HUES48 (cell line): ENCODE measurements at regions not wholly inside any gene's neighbourhood (a gene's known extent, or its start where the extent isn't known, plus 50 kb on each side); places are given as distances from the start of the nearest gene placed in this dataset.

Source experiments
- H3K27ac ChIP-seq: one replicate; pipeline ENCODE4 v1.7.0; 2013; ENCODE audit warnings: low read depth, low read length, inconsistent platforms
- H3K27me3 ChIP-seq: 2 replicates; pipeline ENCODE4 v1.6.1; 2013; ENCODE audit warnings: mild to moderate bottlenecking, low read length; ENCODE audit not compliant: control insufficient read depth, insufficient read depth
- H3K36me3 ChIP-seq: 2 replicates; pipeline ENCODE4 v1.6.1; 2013; ENCODE audit warnings: low read length; ENCODE audit not compliant: control insufficient read depth, insufficient read depth
- H3K4me1 ChIP-seq: 2 replicates; pipeline ENCODE4 v1.6.1; 2013; ENCODE audit warnings: mild to moderate bottlenecking, low read length; ENCODE audit not compliant: control insufficient read depth, insufficient read depth
- H3K4me3 ChIP-seq: 2 replicates; pipeline ENCODE4 v1.5.1; 2013; ENCODE audit warnings: mild to moderate bottlenecking, low read depth, low read length
- H3K9ac ChIP-seq: 2 replicates; pipeline ENCODE4 v1.6.1; 2013; ENCODE audit warnings: mild to moderate bottlenecking, low read depth, low read length, moderate library complexity
- H3K9me3 ChIP-seq: 2 replicates; pipeline ENCODE4 v1.6.1; 2013; ENCODE audit warnings: low read length; ENCODE audit not compliant: control insufficient read depth, insufficient read depth

DNA sequence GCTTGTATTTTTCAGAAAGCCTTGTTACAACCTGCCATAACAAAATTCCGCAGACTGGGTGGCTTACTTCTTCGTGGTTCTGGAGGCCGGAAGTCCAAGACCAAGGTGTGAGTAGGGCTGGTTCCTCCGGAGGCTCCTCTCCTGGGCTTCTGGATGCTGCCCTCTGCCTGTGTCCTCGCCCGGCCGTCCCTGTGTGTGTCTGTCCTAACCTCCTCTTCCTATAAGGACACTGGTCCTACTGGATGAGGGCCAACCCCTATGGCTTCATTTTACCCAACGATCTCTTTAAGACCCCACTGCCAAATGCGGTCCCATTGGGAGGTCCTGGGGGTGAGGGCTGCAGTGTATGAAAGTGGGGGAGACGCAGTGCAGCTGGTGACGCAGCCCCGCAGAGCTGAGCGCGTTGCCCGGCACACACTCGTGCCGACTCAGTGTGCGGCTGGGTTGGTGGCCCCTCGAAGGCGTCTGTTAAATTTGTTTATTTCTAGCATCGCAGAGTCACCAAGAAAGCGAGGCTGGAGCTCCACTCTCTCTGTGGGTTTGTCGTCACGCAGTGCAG, 116.7 kb downstream of the SOX1 start:
- H3K4me1 ChIP-seq, result no peaks in the 10 kb centered on the region
- H3K27ac ChIP-seq, result no peak overlapping the region
- no peaks in the 10 kb centered on the region for H3K9me3 ChIP-seq
- H3K4me3 ChIP-seq, result no peak overlapping the region
- H3K27me3 ChIP-seq, result no peaks in the 10 kb centered on the region
- H3K36me3 ChIP-seq, result no peaks in the 10 kb centered on the region
- H3K9ac ChIP-seq, result no peak overlapping the region

DNA sequence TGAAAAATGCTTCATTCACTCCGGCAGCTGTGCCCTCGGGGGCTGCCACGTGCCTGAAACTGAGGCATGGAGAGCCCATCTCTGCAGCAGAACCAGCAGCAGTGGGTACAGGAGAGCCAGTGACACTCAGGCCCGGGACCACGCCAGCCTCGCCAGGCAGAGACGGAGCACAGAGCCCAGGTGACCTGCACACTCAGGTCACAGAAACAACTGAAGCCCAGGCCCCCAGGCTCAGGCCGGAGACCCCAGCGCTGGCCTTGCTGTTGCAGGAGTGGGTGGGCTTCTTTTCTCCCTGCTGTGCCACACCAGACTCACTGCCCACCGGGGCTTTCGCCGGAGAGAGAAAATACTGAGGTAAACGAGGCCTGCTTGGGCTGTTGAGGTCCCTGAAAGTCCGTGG, 117.3 kb downstream of the SOX1 start:
- no peaks in the 10 kb centered on the region for H3K9me3 ChIP-seq
- H3K4me3 ChIP-seq, result no peak overlapping the region
- H3K4me1 ChIP-seq, result no peaks in the 10 kb centered on the region
- H3K9ac ChIP-seq, result no peak overlapping the region
- H3K27ac ChIP-seq, result no peak overlapping the region
- H3K27me3 ChIP-seq, result no peaks in the 10 kb centered on the region
- no peaks in the 10 kb centered on the region for H3K36me3 ChIP-seq

GRCh38 chr13:112184851-112185371, 118.0 kb downstream of the SOX1 start:
- H3K4me1 ChIP-seq, result no peaks in the 10 kb centered on the region
- no peaks in the 10 kb centered on the region for H3K9me3 ChIP-seq
- no peaks in the 10 kb centered on the region for H3K27me3 ChIP-seq
- H3K36me3 ChIP-seq, result no peaks in the 10 kb centered on the region
- no peak overlapping the region for H3K4me3 ChIP-seq
- H3K9ac ChIP-seq, result no peak overlapping the region
- H3K27ac ChIP-seq, result no peak overlapping the region

- Histone ChIP-seq H3K9ac (no peak overlapping the region), H3K9me3 (no peaks in the 10 kb centered on the region), H3K36me3 (no peaks in the 10 kb centered on the region), H3K27me3 (no peaks in the 10 kb centered on the region), H3K27ac (no peak overlapping the region), H3K4me1 (no peaks in the 10 kb centered on the region), H3K4me3 (no peak overlapping the region)
Observed at GRCh38 chr13:112185466-112185865, 118.5 kb downstream of the SOX1 start.

DNA sequence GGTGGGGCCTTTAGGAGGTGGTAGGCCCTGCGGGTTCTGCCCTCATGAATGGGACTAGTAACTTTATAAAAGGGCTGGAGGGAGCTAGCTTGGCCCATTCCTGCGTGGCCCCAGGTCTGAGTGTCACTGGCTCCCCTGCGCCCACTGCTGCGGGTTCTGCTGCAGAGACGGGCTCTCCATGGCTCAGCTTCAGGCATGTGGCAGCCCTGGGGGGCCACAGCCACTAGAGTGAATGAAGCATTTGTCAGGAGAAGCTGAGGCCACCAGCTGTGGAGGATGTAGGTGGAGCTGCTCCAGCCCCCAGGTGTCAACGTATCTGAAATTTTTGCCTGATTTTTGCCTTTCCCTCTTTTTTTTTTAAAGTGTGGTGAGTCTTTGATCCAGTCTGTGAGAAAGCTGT, 119.1 kb downstream of the SOX1 start:
- Histone ChIP-seq H3K36me3 (no peaks in the 10 kb centered on the region), H3K9me3 (no peaks in the 10 kb centered on the region), H3K27me3 (no peaks in the 10 kb centered on the region), H3K9ac (no peak overlapping the region), H3K27ac (no peak overlapping the region), H3K4me1 (no peaks in the 10 kb centered on the region), H3K4me3 (no peak overlapping the region)

- no peak overlapping the region for H3K9ac ChIP-seq
- H3K9me3 ChIP-seq, result 0 out of 2 replicates have a peak, but pooled peaks cover 9% of the 10 kb centered on the region
- H3K4me1 ChIP-seq, result no peaks in the 10 kb centered on the region
- no peaks in the 10 kb centered on the region for H3K27me3 ChIP-seq
- no peaks in the 10 kb centered on the region for H3K36me3 ChIP-seq
- no peak overlapping the region for H3K4me3 ChIP-seq
- H3K27ac ChIP-seq, result no peak overlapping the region
Observed at GRCh38 chr13:112187527-112188297, 120.8 kb downstream of the SOX1 start.

DNA sequence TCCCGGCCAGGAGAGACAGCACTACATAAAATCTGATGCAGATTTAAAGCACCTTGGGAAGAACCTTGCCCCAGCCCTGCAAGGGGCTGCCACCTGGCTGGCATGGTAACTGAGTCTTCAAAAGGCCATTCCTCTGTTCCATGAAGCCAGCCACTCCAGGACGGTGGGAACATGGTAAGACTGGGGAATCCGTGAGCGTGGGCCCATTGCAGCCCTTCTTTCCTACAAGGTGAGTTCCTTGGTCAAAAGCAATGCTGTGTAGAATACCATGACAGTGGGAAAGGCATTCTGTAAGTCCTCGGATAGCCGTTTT, 121.3 kb downstream of the SOX1 start:
- Histone ChIP-seq H3K27ac (no peak overlapping the region), H3K36me3 (no peaks in the 10 kb centered on the region), H3K9me3 (0 out of 2 replicates have a peak, but pooled peaks cover 9% of the 10 kb centered on the region), H3K9ac (no peak overlapping the region), H3K4me1 (no peaks in the 10 kb centered on the region), H3K4me3 (no peak overlapping the region), H3K27me3 (no peaks in the 10 kb centered on the region)

DNA sequence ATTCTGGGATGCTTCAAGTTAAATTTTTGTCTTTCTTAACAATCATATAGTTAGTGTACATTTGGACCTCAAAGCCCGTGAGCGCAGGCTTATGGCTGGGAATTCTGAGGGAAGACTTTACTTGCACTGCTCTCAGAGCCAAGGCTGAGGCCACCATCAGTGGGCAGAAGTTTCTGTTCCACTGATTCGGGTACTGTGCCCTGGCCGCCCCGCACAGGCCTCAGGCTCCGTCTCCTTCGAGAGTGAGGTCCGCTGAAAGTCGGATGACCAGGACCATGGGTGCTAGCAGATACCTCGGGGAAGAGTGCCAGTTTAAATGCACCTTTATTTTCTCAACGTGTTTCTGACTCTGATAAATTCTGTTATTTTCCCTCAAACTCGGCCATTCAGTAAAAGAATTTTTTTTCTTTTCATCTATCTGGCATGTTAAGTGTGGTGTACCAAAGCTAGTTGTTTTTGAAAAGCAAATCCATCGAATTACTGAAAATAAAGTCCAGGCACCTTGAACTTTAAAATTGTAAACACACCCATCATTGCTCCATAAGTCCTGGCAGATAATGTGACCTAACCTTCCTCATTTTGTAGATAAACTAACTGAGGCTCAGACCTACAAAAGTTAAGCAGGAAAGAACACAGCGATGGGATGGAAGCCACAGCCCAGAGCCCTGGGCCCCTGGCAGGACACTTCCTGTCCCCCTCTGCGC, 126.7 kb downstream of the SOX1 start:
- Histone ChIP-seq H3K36me3 (no peaks in the 10 kb centered on the region), H3K4me1 (no peaks in the 10 kb centered on the region), H3K27me3 (no peaks in the 10 kb centered on the region), H3K9ac (no peak overlapping the region), H3K27ac (no peak overlapping the region), H3K4me3 (no peak overlapping the region), H3K9me3 (0 out of 2 replicates have a peak, but pooled peaks cover 9% of the 10 kb centered on the region)

DNA sequence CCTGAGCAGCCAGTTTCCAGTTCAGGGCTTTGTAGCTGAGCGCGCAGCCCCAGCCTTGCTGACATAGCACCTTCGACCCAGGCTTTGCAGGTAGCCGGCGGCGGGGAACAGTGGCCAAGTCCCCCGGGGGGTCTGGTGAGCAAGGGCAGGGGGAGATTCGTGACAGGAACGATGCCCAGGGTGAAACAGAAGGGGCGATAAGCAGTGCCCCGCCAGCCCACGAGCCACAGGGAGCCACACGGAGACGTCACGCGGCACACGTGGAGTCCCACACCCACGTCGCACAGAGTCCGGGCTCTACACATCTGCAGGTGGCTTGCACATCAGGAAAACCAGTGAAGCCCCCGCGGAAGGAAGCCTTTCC, 127.2 kb downstream of the SOX1 start:
- Histone ChIP-seq H3K9ac (no peak overlapping the region), H3K4me1 (no peaks in the 10 kb centered on the region), H3K9me3 (0 out of 2 replicates have a peak, but pooled peaks cover 9% of the 10 kb centered on the region), H3K36me3 (no peaks in the 10 kb centered on the region), H3K4me3 (no peak overlapping the region), H3K27me3 (no peaks in the 10 kb centered on the region), H3K27ac (no peak overlapping the region)

DNA sequence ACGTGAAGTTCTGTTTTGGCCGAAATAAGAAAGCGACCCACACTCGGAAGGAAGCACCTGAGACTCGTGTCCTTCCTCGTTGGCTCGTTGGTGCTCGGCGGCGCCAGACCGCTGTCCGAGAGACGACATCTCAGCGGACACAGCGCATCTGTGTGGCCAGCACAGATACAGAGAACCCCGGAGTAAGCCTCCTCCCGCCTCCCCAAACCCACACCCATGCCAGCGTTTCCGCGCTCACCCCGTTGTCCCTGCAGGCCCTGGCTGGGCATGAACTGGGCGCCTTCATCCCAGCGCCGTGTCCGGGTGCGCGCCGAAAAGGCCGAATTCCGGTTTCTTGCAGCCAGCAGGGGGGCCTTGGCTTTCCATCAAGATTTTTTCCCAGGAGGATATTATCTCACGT, 127.6 kb downstream of the SOX1 start:
- H3K27me3 ChIP-seq, result no peaks in the 10 kb centered on the region

DNA sequence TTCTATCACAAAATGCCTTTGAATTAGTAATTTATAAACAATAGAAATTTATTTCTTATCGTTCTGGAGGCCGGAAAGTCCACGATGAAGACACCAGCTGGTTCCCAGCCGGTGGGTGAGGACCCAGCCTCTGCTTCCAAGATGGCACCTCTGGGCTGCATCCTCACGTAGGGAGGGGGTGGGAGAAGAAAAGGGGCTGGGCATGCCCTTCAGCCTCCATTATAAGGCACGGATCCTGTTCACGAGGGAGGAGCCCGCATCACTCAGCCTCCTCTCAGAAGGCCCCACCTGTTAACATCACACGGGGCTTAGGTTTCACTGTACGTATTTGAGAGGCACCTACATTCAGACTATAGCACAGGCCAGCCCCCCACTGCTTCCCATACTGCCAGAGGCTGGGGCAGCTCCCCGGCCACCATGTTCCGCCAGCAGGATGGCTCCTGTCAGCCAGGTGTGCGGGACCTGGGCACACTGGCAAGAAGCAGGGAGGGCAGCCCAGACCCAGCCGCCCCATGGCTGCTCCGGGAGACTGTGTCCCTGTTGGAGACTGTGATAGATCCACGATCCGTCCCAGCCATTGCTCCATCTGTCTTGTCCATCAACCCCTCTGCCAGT, 131.6 kb downstream of the SOX1 start:
- Histone ChIP-seq H3K27ac (no peak overlapping the region), H3K36me3 (no peaks in the 10 kb centered on the region), H3K4me1 (no peaks in the 10 kb centered on the region), H3K9ac (no peak overlapping the region), H3K4me3 (no peak overlapping the region), H3K9me3 (no peaks in the 10 kb centered on the region), H3K27me3 (peaks cover 12% of the 10 kb centered on the region; the same call in 1 of the 2 replicates)

More for the DNA sequence above, 127.6 kb downstream of the SOX1 start:
- Histone ChIP-seq H3K9ac (no peak overlapping the region), H3K9me3 (0 out of 2 replicates have a peak, but pooled peaks cover 9% of the 10 kb centered on the region), H3K4me3 (no peak overlapping the region), H3K27ac (no peak overlapping the region), H3K4me1 (no peaks in the 10 kb centered on the region), H3K36me3 (no peaks in the 10 kb centered on the region)
